ENCODE measurements at regions not wholly inside any gene's neighbourhood (a gene's known extent, or its start where the extent isn't known, plus 50 kb on each side); places are given as distances from the start of the nearest gene placed in this dataset.
"Not testable (repeated sequence)": the region's sequence is repeated elsewhere in the genome, so short reads cannot be mapped to it uniquely, and the experiment has no call there.

- H3K4me1 ChIP-seq (ENCODE audit: control insufficient read depth, insufficient read depth, low read length) = no peaks in the 10 kb centered on the region
- H3K9ac ChIP-seq (ENCODE audit: extremely low read depth, low read length, poor library complexity, severe bottlenecking) = no peak overlapping the region
- 91% methylated on average over 2 of the region's 2 CpGs; no CpG with 5 or more reads in 1 of the 2 experiments for WGBS, 2 experiments (ENCODE audit: insufficient coverage in 1 of 2, insufficient read length in 1 of 2)
- H3K27me3 ChIP-seq (ENCODE audit: control insufficient read depth, insufficient read depth, low read length, poor library complexity, severe bottlenecking) = peaks cover 20% of the 10 kb centered on the region
- no peaks in the 10 kb centered on the region for H3K4me1 Mint-ChIP-seq
- TF ChIP-seq CTCF (conservative IDR thresholded peaks at IDR 0.05) = no peak
- no peaks in the 10 kb centered on the region for H3K36me3 ChIP-seq (ENCODE audit: control insufficient read depth, insufficient read depth, low read length)
- no peaks in the 10 kb centered on the region for H3K9me3 ChIP-seq (ENCODE audit: control insufficient read depth, low read length)
- no peak overlapping the region for H3K27ac ChIP-seq (ENCODE audit: low read depth, low read length)
- no peaks in the 10 kb centered on the region for H3K9me3 Mint-ChIP-seq
- no peak for DNase-seq
- no peak overlapping the region for H3K27ac Mint-ChIP-seq
- peaks cover 21% of the 10 kb centered on the region for H3K27me3 Mint-ChIP-seq (ENCODE audit: insufficient read depth)
- H3K36me3 Mint-ChIP-seq (ENCODE audit: low read depth) = no peaks in the 10 kb centered on the region
- H3K4me3 Mint-ChIP-seq = no peak overlapping the region
- no peak overlapping the region for H3K4me3 ChIP-seq (ENCODE audit: low read length)
Observed at GRCh38 chr7:39851466-39852045, 98.5 kb upstream of the CDK13 start.

GRCh38 chr7:39854616-39855324 is 95.3 kb upstream of the CDK13 start:
- H3K27me3 Mint-ChIP-seq (ENCODE audit: insufficient read depth) = peaks cover 21% of the 10 kb centered on the region
- not testable (repeated sequence) for DNase-seq; H3K36me3 ChIP-seq (ENCODE audit: control insufficient read depth, insufficient read depth, low read length); H3K27ac Mint-ChIP-seq; H3K4me1 Mint-ChIP-seq; H3K9me3 ChIP-seq (ENCODE audit: control insufficient read depth, low read length); H3K27ac ChIP-seq (ENCODE audit: low read depth, low read length); H3K9ac ChIP-seq (ENCODE audit: extremely low read depth, low read length, poor library complexity, severe bottlenecking); H3K4me1 ChIP-seq (ENCODE audit: control insufficient read depth, insufficient read depth, low read length); H3K4me3 ChIP-seq (ENCODE audit: low read length); H3K4me3 Mint-ChIP-seq; H3K9me3 Mint-ChIP-seq; H3K36me3 Mint-ChIP-seq (ENCODE audit: low read depth)
- H3K27me3 ChIP-seq (ENCODE audit: control insufficient read depth, insufficient read depth, low read length, poor library complexity, severe bottlenecking) = peaks cover 22% of the 10 kb centered on the region
- 64 to 92% methylated on average over 1 to 24 of the region's 36 CpGs for WGBS, 2 experiments (ENCODE audit: insufficient coverage in 1 of 2, insufficient read length in 1 of 2)

- no peaks in the 10 kb centered on the region for H3K4me1 ChIP-seq (ENCODE audit: control insufficient read depth, insufficient read depth, low read length)
- H3K27me3 ChIP-seq (ENCODE audit: control insufficient read depth, insufficient read depth, low read length, poor library complexity, severe bottlenecking) = peaks cover 22% of the 10 kb centered on the region
- H3K36me3 ChIP-seq (ENCODE audit: control insufficient read depth, insufficient read depth, low read length) = no peaks in the 10 kb centered on the region
- Mint-ChIP-seq H3K4me3 (no peak overlapping the region), H3K27ac (no peak overlapping the region), H3K27me3 (ENCODE audit: insufficient read depth) (peaks cover 21% of the 10 kb centered on the region), H3K4me1 (no peaks in the 10 kb centered on the region), H3K9me3 (no peaks in the 10 kb centered on the region), H3K36me3 (ENCODE audit: low read depth) (no peaks in the 10 kb centered on the region)
- H3K27ac ChIP-seq (ENCODE audit: low read depth, low read length) = no peak overlapping the region
- DNase-seq = no peak
- 96 to 100% methylated on average over 1 of the region's 1 CpG for WGBS, 2 experiments (ENCODE audit: insufficient coverage in 1 of 2, insufficient read length in 1 of 2)
- TF ChIP-seq CTCF (conservative IDR thresholded peaks at IDR 0.05) = no peak
- H3K9me3 ChIP-seq (ENCODE audit: control insufficient read depth, low read length) = no peaks in the 10 kb centered on the region
- H3K4me3 ChIP-seq (ENCODE audit: low read length) = no peak overlapping the region
- no peak overlapping the region for H3K9ac ChIP-seq (ENCODE audit: extremely low read depth, low read length, poor library complexity, severe bottlenecking)
Observed at GRCh38 chr7:39855325-39855674, 94.8 kb upstream of the CDK13 start.

Data from endodermal cell (in vitro differentiated cells).